ENCODE measurements at regions not wholly inside any gene's neighbourhood (a gene's known extent, or its start where the extent isn't known, plus 50 kb on each side); places are given as distances from the start of the nearest gene placed in this dataset.
A peak's percentile ranks its signal among the peaks of the same experiment; 100 is the strongest.

- H3K4me2 ChIP-seq: no peak overlapping the region
- H3K4me3 ChIP-seq: no peak overlapping the region
- no peaks in the 10 kb centered on the region for H3F3A ChIP-seq (replicated peaks; ENCODE audit: low read depth)
- H3K27me3 Mint-ChIP-seq (ENCODE audit: insufficient read depth, low read depth, poor library complexity): no peaks in the 10 kb centered on the region
- H3K4me1 ChIP-seq (ENCODE audit: insufficient read depth): no peaks in the 10 kb centered on the region
- no peaks in the 10 kb centered on the region for H3K36me3 ChIP-seq (ENCODE audit: insufficient read depth)
- H4K20me1 ChIP-seq (replicated peaks; ENCODE audit: insufficient read depth): no peaks in the 10 kb centered on the region
- H2AFZ ChIP-seq: peak overlapping the region; percentile 74; the same call in 1 of the 2 replicates
- no peaks in the 10 kb centered on the region for H3K9me2 ChIP-seq (ENCODE audit: insufficient read depth)
- TF ChIP-seq JUNB (IDR thresholded peaks at IDR 0.05; ENCODE audit: unreplicated experiment) (no peak), POLR2AphosphoS5 (IDR thresholded peaks at IDR 0.05; ENCODE audit: low read depth) (no peak), CREB1 (CRISPR knock-in tag; IDR thresholded peaks at IDR 0.05; ENCODE audit: low read depth) (no peak), ZNF114 (CRISPR knock-in tag; IDR thresholded peaks at IDR 0.05) (no peak), EZH2phosphoT487 (IDR thresholded peaks at IDR 0.05; ENCODE audit: unreplicated experiment) (no peak), ZNF462 (CRISPR knock-in tag; IDR thresholded peaks at IDR 0.05) (no peak), NANOG (IDR thresholded peaks at IDR 0.05; ENCODE audit: borderline replicate concordance) (no peak)
- TF ChIP-seq, protein P1, sequence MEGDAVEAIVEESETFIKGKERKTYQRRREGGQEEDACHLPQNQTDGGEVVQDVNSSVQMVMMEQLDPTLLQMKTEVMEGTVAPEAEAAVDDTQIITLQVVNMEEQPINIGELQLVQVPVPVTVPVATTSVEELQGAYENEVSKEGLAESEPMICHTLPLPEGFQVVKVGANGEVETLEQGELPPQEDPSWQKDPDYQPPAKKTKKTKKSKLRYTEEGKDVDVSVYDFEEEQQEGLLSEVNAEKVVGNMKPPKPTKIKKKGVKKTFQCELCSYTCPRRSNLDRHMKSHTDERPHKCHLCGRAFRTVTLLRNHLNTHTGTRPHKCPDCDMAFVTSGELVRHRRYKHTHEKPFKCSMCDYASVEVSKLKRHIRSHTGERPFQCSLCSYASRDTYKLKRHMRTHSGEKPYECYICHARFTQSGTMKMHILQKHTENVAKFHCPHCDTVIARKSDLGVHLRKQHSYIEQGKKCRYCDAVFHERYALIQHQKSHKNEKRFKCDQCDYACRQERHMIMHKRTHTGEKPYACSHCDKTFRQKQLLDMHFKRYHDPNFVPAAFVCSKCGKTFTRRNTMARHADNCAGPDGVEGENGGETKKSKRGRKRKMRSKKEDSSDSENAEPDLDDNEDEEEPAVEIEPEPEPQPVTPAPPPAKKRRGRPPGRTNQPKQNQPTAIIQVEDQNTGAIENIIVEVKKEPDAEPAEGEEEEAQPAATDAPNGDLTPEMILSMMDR (conservative IDR thresholded peaks at IDR 0.05; ENCODE audit: low read depth in 2 of 2): no peak
- TF ChIP-seq, protein P2, sequence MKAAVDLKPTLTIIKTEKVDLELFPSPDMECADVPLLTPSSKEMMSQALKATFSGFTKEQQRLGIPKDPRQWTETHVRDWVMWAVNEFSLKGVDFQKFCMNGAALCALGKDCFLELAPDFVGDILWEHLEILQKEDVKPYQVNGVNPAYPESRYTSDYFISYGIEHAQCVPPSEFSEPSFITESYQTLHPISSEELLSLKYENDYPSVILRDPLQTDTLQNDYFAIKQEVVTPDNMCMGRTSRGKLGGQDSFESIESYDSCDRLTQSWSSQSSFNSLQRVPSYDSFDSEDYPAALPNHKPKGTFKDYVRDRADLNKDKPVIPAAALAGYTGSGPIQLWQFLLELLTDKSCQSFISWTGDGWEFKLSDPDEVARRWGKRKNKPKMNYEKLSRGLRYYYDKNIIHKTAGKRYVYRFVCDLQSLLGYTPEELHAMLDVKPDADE (IDR thresholded peaks at IDR 0.05): no peak
- H3K79me2 ChIP-seq (replicated peaks; ENCODE audit: insufficient read depth): no peaks in the 10 kb centered on the region
- peaks cover 3% of the 10 kb centered on the region; the same call in 1 of the 3 replicates for H3K36me3 Mint-ChIP-seq (ENCODE audit: low read depth)
- no peak overlapping the region for H3K27ac Mint-ChIP-seq
- no peak for DNase-seq (ENCODE audit: low spot score)
- no peak overlapping the region for H3K27ac ChIP-seq (ENCODE audit: low read depth)
- ATAC-seq: no peak
- H3K4me1 Mint-ChIP-seq: peaks cover 10% of the 10 kb centered on the region; the same call in 2 of the 3 replicates
- H3K4me3 Mint-ChIP-seq: no peak overlapping the region
- peaks cover 6% of the 10 kb centered on the region; the same call in 2 of the 3 replicates for H3K9me3 Mint-ChIP-seq
- H3K27me3 ChIP-seq (ENCODE audit: insufficient read depth): no peaks in the 10 kb centered on the region
Observed at GRCh38 chr12:25372969-25373817, 122.5 kb upstream of the KRAS start.

Measured in GM23338 (cell line).